Middle frontal gyrus (tissue), 1 donor: ENCODE measurements at regions not wholly inside any gene's neighbourhood (a gene's known extent, or its start where the extent isn't known, plus 50 kb on each side); places are given as distances from the start of the nearest gene placed in this dataset.

ENCODE experiments used
- DNase-seq: peaks from one replicate; pipeline ENCODE4 v3.0.0-alpha.2; 2015; ENCODE audit warnings: low spot score; ENCODE audit errors: extremely low spot score

GRCh38 chr2:54392555-54393324 lies 63.4 kb upstream of the SPTBN1 start:
- DNase-seq, result no peak

GRCh38 chr2:54394392-54394791 lies 61.7 kb upstream of the SPTBN1 start:
- DNase-seq, result no peak

- no peak for DNase-seq
These were observed 60.0 kb upstream of the SPTBN1 start for GRCh38 chr2:54396107-54396506.

GRCh38 chr2:54396798-54397197 lies 59.3 kb upstream of the SPTBN1 start:
- no peak for DNase-seq

GRCh38 chr2:54397426-54397825 lies 58.7 kb upstream of the SPTBN1 start:
- DNase-seq, result no peak

GRCh38 chr2:54401554-54401953 lies 54.6 kb upstream of the SPTBN1 start:
- no peak for DNase-seq

- DNase-seq, result no peak
These were observed 53.8 kb upstream of the SPTBN1 start for GRCh38 chr2:54402350-54402749.

- DNase-seq, result no peak
These were observed 52.5 kb upstream of the SPTBN1 start for GRCh38 chr2:54403512-54404238.

- DNase-seq, result no peak
These were observed 51.9 kb upstream of the SPTBN1 start for GRCh38 chr2:54404270-54404669.

- DNase-seq, result no peak
These were observed 50.1 kb upstream of the SPTBN1 start for GRCh38 chr2:54406031-54406430.
